ENCODE measurements at regions not wholly inside any gene's neighbourhood (a gene's known extent, or its start where the extent isn't known, plus 50 kb on each side); places are given as distances from the start of the nearest gene placed in this dataset.

DNA sequence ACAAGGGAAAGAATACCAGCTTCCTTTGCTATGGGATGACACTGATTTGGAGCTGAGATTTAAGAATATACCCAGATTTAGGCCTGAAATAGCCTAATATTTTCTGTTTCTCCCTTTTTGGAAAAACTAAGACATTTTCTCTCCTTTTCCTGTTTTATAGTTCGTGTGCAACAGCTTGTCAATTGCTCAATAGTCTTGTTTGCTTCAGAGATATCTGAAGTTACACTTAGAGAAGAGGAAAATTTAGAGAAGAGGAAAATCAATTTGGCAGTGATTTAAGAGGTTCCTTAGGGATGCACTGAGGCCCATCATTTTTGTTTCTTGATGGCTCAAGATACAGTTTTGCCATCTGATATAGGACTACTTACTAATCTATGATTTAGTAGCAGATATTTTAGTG is 398.6 kb downstream of the RFPL4B start:
- TF ChIP-seq, protein P1, sequence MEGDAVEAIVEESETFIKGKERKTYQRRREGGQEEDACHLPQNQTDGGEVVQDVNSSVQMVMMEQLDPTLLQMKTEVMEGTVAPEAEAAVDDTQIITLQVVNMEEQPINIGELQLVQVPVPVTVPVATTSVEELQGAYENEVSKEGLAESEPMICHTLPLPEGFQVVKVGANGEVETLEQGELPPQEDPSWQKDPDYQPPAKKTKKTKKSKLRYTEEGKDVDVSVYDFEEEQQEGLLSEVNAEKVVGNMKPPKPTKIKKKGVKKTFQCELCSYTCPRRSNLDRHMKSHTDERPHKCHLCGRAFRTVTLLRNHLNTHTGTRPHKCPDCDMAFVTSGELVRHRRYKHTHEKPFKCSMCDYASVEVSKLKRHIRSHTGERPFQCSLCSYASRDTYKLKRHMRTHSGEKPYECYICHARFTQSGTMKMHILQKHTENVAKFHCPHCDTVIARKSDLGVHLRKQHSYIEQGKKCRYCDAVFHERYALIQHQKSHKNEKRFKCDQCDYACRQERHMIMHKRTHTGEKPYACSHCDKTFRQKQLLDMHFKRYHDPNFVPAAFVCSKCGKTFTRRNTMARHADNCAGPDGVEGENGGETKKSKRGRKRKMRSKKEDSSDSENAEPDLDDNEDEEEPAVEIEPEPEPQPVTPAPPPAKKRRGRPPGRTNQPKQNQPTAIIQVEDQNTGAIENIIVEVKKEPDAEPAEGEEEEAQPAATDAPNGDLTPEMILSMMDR (IDR thresholded peaks at IDR 0.05; ENCODE audit: insufficient read depth, low read length): no peak
- no peak for TF ChIP-seq POLR2AphosphoS5 (IDR thresholded peaks at IDR 0.05; ENCODE audit: low read depth)
- TF ChIP-seq, protein P2, sequence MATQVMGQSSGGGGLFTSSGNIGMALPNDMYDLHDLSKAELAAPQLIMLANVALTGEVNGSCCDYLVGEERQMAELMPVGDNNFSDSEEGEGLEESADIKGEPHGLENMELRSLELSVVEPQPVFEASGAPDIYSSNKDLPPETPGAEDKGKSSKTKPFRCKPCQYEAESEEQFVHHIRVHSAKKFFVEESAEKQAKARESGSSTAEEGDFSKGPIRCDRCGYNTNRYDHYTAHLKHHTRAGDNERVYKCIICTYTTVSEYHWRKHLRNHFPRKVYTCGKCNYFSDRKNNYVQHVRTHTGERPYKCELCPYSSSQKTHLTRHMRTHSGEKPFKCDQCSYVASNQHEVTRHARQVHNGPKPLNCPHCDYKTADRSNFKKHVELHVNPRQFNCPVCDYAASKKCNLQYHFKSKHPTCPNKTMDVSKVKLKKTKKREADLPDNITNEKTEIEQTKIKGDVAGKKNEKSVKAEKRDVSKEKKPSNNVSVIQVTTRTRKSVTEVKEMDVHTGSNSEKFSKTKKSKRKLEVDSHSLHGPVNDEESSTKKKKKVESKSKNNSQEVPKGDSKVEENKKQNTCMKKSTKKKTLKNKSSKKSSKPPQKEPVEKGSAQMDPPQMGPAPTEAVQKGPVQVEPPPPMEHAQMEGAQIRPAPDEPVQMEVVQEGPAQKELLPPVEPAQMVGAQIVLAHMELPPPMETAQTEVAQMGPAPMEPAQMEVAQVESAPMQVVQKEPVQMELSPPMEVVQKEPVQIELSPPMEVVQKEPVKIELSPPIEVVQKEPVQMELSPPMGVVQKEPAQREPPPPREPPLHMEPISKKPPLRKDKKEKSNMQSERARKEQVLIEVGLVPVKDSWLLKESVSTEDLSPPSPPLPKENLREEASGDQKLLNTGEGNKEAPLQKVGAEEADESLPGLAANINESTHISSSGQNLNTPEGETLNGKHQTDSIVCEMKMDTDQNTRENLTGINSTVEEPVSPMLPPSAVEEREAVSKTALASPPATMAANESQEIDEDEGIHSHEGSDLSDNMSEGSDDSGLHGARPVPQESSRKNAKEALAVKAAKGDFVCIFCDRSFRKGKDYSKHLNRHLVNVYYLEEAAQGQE (IDR thresholded peaks at IDR 0.05; ENCODE audit: insufficient replicate concordance, low read depth): no peak
